IMR-90 (cell line): ENCODE measurements at regions not wholly inside any gene's neighbourhood (a gene's known extent, or its start where the extent isn't known, plus 50 kb on each side); places are given as distances from the start of the nearest gene placed in this dataset.

ENCODE experiments used
- ATAC-seq: fragments of 200-7000 bp; cut with Tn5 transposase; 2 replicates; pipeline ENCODE4 v1.9.1; 2020; ENCODE audit warnings: low read depth, mild to moderate bottlenecking, moderate library complexity
- BruUV-seq: library from RNA; stranded (reverse); fragments of 400-500 nt; replicated peaks from 2 replicates; lab custom pipeline; 2021; lab: Mats Ljungman, UMichigan
- CTCF ChIA-PET: fragments of 300-600 bp; formaldehyde crosslinking; extraction: SDS; loops from one replicate; lab custom pipeline; 2021; ENCODE audit warnings: antibody characterized with exemption; lab: Yijun Ruan, JAX
- POLR2A ChIA-PET: fragments of 300-600 bp; sonication (Branson Sonifier 250); formaldehyde crosslinking; loops from one replicate; lab custom pipeline; 2022; ENCODE audit warnings: antibody characterized with exemption; ENCODE audit not compliant: unreplicated experiment; lab: Charles Lee
- DNase-seq: peaks from one replicate; pipeline ENCODE4 v3.0.0; 2013
- H2AFZ ChIP-seq: replicated peaks from 2 replicates; pipeline ENCODE3; 2013; ENCODE audit warnings: low read length, mild to moderate bottlenecking; ENCODE audit not compliant: poor library complexity
- H2AK5ac ChIP-seq: 2 replicates; pipeline ENCODE4 v1.6.1; 2013; ENCODE audit warnings: low read depth, low read length, inconsistent platforms
- H2AK9ac ChIP-seq: replicated peaks from 2 replicates; pipeline ENCODE3; 2013; ENCODE audit warnings: mild to moderate bottlenecking, low read depth, low read length, moderate library complexity; ENCODE audit not compliant: poor library complexity
- H2BK120ac ChIP-seq: 2 replicates; pipeline ENCODE4 v1.6.1; 2013; ENCODE audit warnings: low read depth, low read length, inconsistent platforms
- H2BK15ac ChIP-seq: 3 replicates; pipeline ENCODE4 v1.6.1; 2013; ENCODE audit warnings: low read depth, low read length, inconsistent platforms
- H2BK20ac ChIP-seq: 2 replicates; pipeline ENCODE4 v1.6.1; 2013; ENCODE audit warnings: low read depth, mild to moderate bottlenecking, inconsistent platforms, low read length, moderate library complexity
- H2BK5ac ChIP-seq: 2 replicates; pipeline ENCODE4 v1.6.1; 2013; ENCODE audit warnings: mild to moderate bottlenecking, low read depth, low read length, inconsistent platforms; ENCODE audit not compliant: poor library complexity, severe bottlenecking
- H3K14ac ChIP-seq: replicated peaks from 2 replicates; pipeline ENCODE4 v1.6.1; 2013; ENCODE audit warnings: low read depth, low read length, inconsistent platforms
- H3K18ac ChIP-seq: 2 replicates; pipeline ENCODE4 v1.6.1; 2013; ENCODE audit warnings: low read depth, low read length, control low read depth
- H3K23ac ChIP-seq: 2 replicates; pipeline ENCODE4 v1.6.1; 2013; ENCODE audit warnings: low read depth, low read length, inconsistent platforms
- H3K27ac ChIP-seq: 2 replicates; pipeline ENCODE4 v1.5.1; 2013; ENCODE audit warnings: mild to moderate bottlenecking, control low read depth, low read length; ENCODE audit not compliant: insufficient read depth
- H3K27me3 ChIP-seq: 2 replicates; pipeline ENCODE4 v1.6.1; 2013; ENCODE audit warnings: low read length; ENCODE audit not compliant: control insufficient read depth, insufficient read depth
- H3K36me3 ChIP-seq: 2 replicates; pipeline ENCODE4 v1.6.1; 2013; ENCODE audit warnings: low read length, mixed read lengths; ENCODE audit not compliant: control insufficient read depth, insufficient read depth
- H3K4ac ChIP-seq: 2 replicates; pipeline ENCODE4 v1.6.1; 2013; ENCODE audit warnings: low read depth, low read length, inconsistent platforms
- H3K4me1 ChIP-seq: 2 replicates; pipeline ENCODE4 v1.6.1; 2013; ENCODE audit warnings: low read length, mixed read lengths; ENCODE audit not compliant: control insufficient read depth, insufficient read depth
- H3K4me2 ChIP-seq: 2 replicates; pipeline ENCODE4 v1.6.1; 2013; ENCODE audit warnings: low read depth, mild to moderate bottlenecking, control low read depth, low read length, moderate library complexity
- H3K4me3 ChIP-seq: 2 replicates; pipeline ENCODE4 v1.5.1; 2013; ENCODE audit warnings: low read depth, mild to moderate bottlenecking, control low read depth, low read length, moderate library complexity; ENCODE audit not compliant: insufficient read depth
- H3K56ac ChIP-seq: 2 replicates; pipeline ENCODE4 v1.6.1; 2013; ENCODE audit warnings: low read length, inconsistent platforms; ENCODE audit not compliant: insufficient read depth; ENCODE audit errors: extremely low read depth
- H3K79me1 ChIP-seq, 2 experiments: 2 replicates each; pipeline ENCODE4 v1.6.1; 2013; ENCODE audit warnings: low read length in 2 of 2, inconsistent platforms in 1 of 2, low read depth in 1 of 2
- H3K9ac ChIP-seq: 2 replicates; pipeline ENCODE4 v1.6.1; 2013; ENCODE audit warnings: low read depth, low read length, control low read depth
- H3K9me1 ChIP-seq: 2 replicates; pipeline ENCODE4 v1.6.1; 2013; ENCODE audit warnings: low read length, inconsistent platforms; ENCODE audit not compliant: insufficient read depth
- H3K9me3 ChIP-seq: 2 replicates; pipeline ENCODE4 v1.6.1; 2013; ENCODE audit warnings: low read length; ENCODE audit not compliant: control insufficient read depth, insufficient read depth
- H4K20me1 ChIP-seq: 2 replicates; pipeline ENCODE4 v1.6.1; 2013; ENCODE audit warnings: low read length, inconsistent platforms; ENCODE audit not compliant: insufficient read depth
- H4K5ac ChIP-seq: 2 replicates; pipeline ENCODE4 v1.6.1; 2013; ENCODE audit warnings: mild to moderate bottlenecking, low read depth, low read length, control low read depth
- H4K8ac ChIP-seq, 2 experiments: 2 replicates each; pipeline ENCODE4 v1.6.1; 2013; ENCODE audit warnings: low read depth in 2 of 2, low read length in 2 of 2, control low read depth in 1 of 2, inconsistent platforms in 1 of 2
- H4K91ac ChIP-seq: 2 replicates; pipeline ENCODE4 v1.6.1; 2013; ENCODE audit warnings: low read depth, low read length, inconsistent platforms; ENCODE audit not compliant: insufficient read depth
- CHD1 ChIP-seq: IDR thresholded peaks from 2 replicates; pipeline ENCODE4 v1.6.1; 2012; ENCODE audit warnings: low read depth, low read length, improper control_type of control experiment
- MAFK ChIP-seq: IDR thresholded peaks from 2 replicates; pipeline ENCODE4 v1.6.1; 2012; ENCODE audit warnings: low read depth, low read length, improper control_type of control experiment
- RCOR1 ChIP-seq: IDR thresholded peaks from 2 replicates; pipeline ENCODE4 v1.6.1; 2012; ENCODE audit warnings: mild to moderate bottlenecking, low read length, improper control_type of control experiment; ENCODE audit not compliant: insufficient replicate concordance
- USF2 ChIP-seq: fragments of 150-350 bp; IDR thresholded peaks from 2 replicates; pipeline ENCODE4 v1.6.1; 2017; ENCODE audit warnings: mild to moderate bottlenecking, antibody characterized with exemption, low read length, low read depth
- WGBS, 2 experiments: methylation state at CpG; one replicate each; pipeline versions ENCODE4 v1.1.5 to v1.1.7; 2013; ENCODE audit warnings: missing lambda C conversion rate in 2 of 2; ENCODE audit not compliant: insufficient read length in 1 of 2; ENCODE audit errors: extremely low coverage in 2 of 2; 5-methylcytosine and 5-hydroxymethylcytosine counted together
- dilution Hi-C: fragments of 300-500 bp; cut with HindIII; formaldehyde crosslinking; loops from one replicate; pipeline ENCODE4 v1.14.3; 2018; ENCODE audit warnings: low sequenced_read_pairs; ENCODE audit not compliant: unreplicated experiment
- in situ Hi-C: fragments of 300-500 bp; cut with MboI; formaldehyde crosslinking; loops from 3 replicates; pipeline ENCODE4 v1.14.3; 2019; ENCODE audit warnings: low sequenced_read_pairs, inconsistent platforms, mixed read lengths
- intact Hi-C: fragments of 100-400 bp; cut with micrococcal nuclease; formaldehyde crosslinking; loops from 2 replicates; pipeline ENCODE4 v1.10.0; 2022

- no TSS peak for BruUV-seq
- Histone ChIP-seq H3K9ac (no peak overlapping the region), H4K5ac (no peak overlapping the region), H2BK120ac (no peak overlapping the region), H4K20me1 (no peaks in the 10 kb centered on the region), H3K56ac (no peak overlapping the region), H3K23ac (no peak overlapping the region), H3K4me2 (no peak overlapping the region), H4K8ac (no peak overlapping the region), H2BK5ac (no peak overlapping the region), H3K14ac (no peak overlapping the region), H2BK15ac (no peak overlapping the region), H3K27ac (no peak overlapping the region), H3K79me1 (no peaks in the 10 kb centered on the region), H3K9me1 (no peaks in the 10 kb centered on the region), H3K36me3 (no peaks in the 10 kb centered on the region), H3K9me3 (no peaks in the 10 kb centered on the region), H2BK20ac (no peak overlapping the region), H3K4me3 (no peak overlapping the region), H3K18ac (no peak overlapping the region), H3K27me3 (no peaks in the 10 kb centered on the region), H4K91ac (no peak overlapping the region), H3K4ac (no peak overlapping the region), H3K4me1 (no peaks in the 10 kb centered on the region), H2AFZ (no peak overlapping the region), H2AK9ac (no peak overlapping the region), H2AK5ac (no peak overlapping the region)
- in situ Hi-C loops (no loop called here), intact Hi-C loops (no loop called here), dilution Hi-C loops (no loop called here)
- WGBS, 2 experiments, result no CpG with 5 or more reads among the region's 1 CpG
- POLR2A ChIA-PET, result no interaction called here
- ATAC-seq, result no peak
- CTCF ChIA-PET, result no interaction called here
- TF ChIP-seq USF2, result no peak
- no peak for TF ChIP-seq MAFK
- no peak for TF ChIP-seq CHD1
- no peak for TF ChIP-seq RCOR1
- no peak for DNase-seq
Observed at GRCh38 chr4:31139767-31140166, 419.6 kb downstream of the PCDH7 start.
